ENCODE measurements at regions not wholly inside any gene's neighbourhood (a gene's known extent, or its start where the extent isn't known, plus 50 kb on each side); places are given as distances from the start of the nearest gene placed in this dataset.

- TF ChIP-seq, protein P1, sequence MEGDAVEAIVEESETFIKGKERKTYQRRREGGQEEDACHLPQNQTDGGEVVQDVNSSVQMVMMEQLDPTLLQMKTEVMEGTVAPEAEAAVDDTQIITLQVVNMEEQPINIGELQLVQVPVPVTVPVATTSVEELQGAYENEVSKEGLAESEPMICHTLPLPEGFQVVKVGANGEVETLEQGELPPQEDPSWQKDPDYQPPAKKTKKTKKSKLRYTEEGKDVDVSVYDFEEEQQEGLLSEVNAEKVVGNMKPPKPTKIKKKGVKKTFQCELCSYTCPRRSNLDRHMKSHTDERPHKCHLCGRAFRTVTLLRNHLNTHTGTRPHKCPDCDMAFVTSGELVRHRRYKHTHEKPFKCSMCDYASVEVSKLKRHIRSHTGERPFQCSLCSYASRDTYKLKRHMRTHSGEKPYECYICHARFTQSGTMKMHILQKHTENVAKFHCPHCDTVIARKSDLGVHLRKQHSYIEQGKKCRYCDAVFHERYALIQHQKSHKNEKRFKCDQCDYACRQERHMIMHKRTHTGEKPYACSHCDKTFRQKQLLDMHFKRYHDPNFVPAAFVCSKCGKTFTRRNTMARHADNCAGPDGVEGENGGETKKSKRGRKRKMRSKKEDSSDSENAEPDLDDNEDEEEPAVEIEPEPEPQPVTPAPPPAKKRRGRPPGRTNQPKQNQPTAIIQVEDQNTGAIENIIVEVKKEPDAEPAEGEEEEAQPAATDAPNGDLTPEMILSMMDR (IDR thresholded peaks at IDR 0.05): no peak
- TF ChIP-seq POLR2A (IDR thresholded peaks at IDR 0.05): no peak
These were observed 680.6 kb downstream of the NTRK3 start for GRCh38 chr15:87575896-87576473.

Measured in body of pancreas (tissue), 4 donors.